ENCODE measurements at regions not wholly inside any gene's neighbourhood (a gene's known extent, or its start where the extent isn't known, plus 50 kb on each side); places are given as distances from the start of the nearest gene placed in this dataset.
"Not testable (repeated sequence)": the region's sequence is repeated elsewhere in the genome, so short reads cannot be mapped to it uniquely, and the experiment has no call there.

- Mint-ChIP-seq H3K4me1 (peaks cover 0 to 19% (median 1%) of the 10 kb centered on the region in 4 donors), H3K27ac (peak overlapping the region in 2 of 10 donors; percentile 9 to 60), H3K4me3 (no peak overlapping the region), H3K9me3 (no peaks in the 10 kb centered on the region), H3K27me3 (no peaks in the 10 kb centered on the region), H3K36me3 (no peaks in the 10 kb centered on the region)
- DNase-seq, result no peak
- ATAC-seq, result no peak
- POLR2A ChIA-PET, result no interaction called here
Measured at GRCh38 chr1:26626994-26627393, 68.8 kb upstream of the ARID1A start.

- POLR2A ChIA-PET, result interaction anchor here (0.6 kb wide), 1 partner anchor 245 kb away, joined by 4 read pairs; no protein-coding TSS in a partner anchor
- ATAC-seq (no peak), DNase-seq (no peak)
- Mint-ChIP-seq H3K4me3 (peak overlapping the region in 1 of 10 donors; percentile 4), H3K27ac (peak overlapping the region in 2 of 10 donors; percentile 33 to 46), H3K36me3 (no peaks in the 10 kb centered on the region), H3K27me3 (no peaks in the 10 kb centered on the region), H3K4me1 (peaks cover 0 to 19% (median 1%) of the 10 kb centered on the region in 4 donors), H3K9me3 (no peaks in the 10 kb centered on the region)
Measured at GRCh38 chr1:26627954-26628353, 67.9 kb upstream of the ARID1A start.

DNA sequence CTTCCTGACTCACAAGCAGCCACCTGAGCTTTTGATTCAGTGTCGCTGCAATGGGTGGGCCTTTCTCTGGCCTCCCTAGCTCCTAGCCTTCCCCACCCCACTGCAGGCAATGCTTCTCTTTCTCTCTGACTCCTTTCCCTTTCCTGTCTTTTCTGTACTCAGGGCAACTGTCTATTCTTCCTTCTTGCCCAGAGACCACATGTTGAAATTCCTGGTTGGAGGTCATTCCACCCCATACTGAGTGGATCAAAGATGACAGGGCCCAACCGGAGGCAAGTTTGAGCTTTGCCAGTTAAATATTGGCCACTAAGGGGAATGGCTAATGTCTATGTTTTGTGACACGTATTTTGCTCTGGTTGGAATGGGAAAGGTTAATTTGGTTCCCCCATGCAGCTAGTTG is 65.2 kb upstream of the ARID1A start:
- POLR2A ChIA-PET, result interaction anchor here (0.7 to 1.3 kb wide), 3 partner anchors 62 to 157 kb away, joined by 3 to 4 read pairs (median 3); partner anchors contain the start of gene PIGV
- ATAC-seq (no peak), DNase-seq (no peak)
- peaks cover 0 to 17% (median 0%) of the 10 kb centered on the region in 4 donors for H3K4me1 Mint-ChIP-seq
- peak overlapping the region in 2 of 10 donors; percentile 46 to 61 for H3K27ac Mint-ChIP-seq
- no peak overlapping the region for H3K4me3 Mint-ChIP-seq
- no peaks in the 10 kb centered on the region for H3K36me3 Mint-ChIP-seq
- H3K27me3 Mint-ChIP-seq, result no peaks in the 10 kb centered on the region
- no peaks in the 10 kb centered on the region for H3K9me3 Mint-ChIP-seq

- H3K27ac Mint-ChIP-seq, DNase-seq, POLR2A ChIA-PET: not testable (repeated sequence)
Measured at GRCh38 chr1:26635800-26636199, 60.0 kb upstream of the ARID1A start.

GRCh38 chr1:26645734-26646133 is 50.1 kb upstream of the ARID1A start:
- Mint-ChIP-seq H3K27me3 (peaks cover 0 to 3% (median 0%) of the 10 kb centered on the region in 5 donors), H3K9me3 (no peaks in the 10 kb centered on the region), H3K4me1 (no peaks in the 10 kb centered on the region), H3K4me3 (no peak overlapping the region), H3K36me3 (no peaks in the 10 kb centered on the region), H3K27ac (peak overlapping the region in 1 of 10 donors; percentile 11)
- DNase-seq, result no peak
- no peak for ATAC-seq
- POLR2A ChIA-PET, result interaction anchor here (0.6 kb wide), 2 partner anchors 9 to 47 kb away, joined by 3 to 4 read pairs; no protein-coding TSS in a partner anchor

More at GRCh38 chr1:26635800-26636199, 60.0 kb upstream of the ARID1A start:
- H3K9me3 Mint-ChIP-seq, H3K27me3 Mint-ChIP-seq, ATAC-seq, H3K36me3 Mint-ChIP-seq, H3K4me1 Mint-ChIP-seq, H3K4me3 Mint-ChIP-seq: not testable (repeated sequence)

All from naive thymus-derived CD8-positive, alpha-beta T cell (primary cell).